Globus pallidus (tissue), 1 donor: ENCODE measurements at regions not wholly inside any gene's neighbourhood (a gene's known extent, or its start where the extent isn't known, plus 50 kb on each side); places are given as distances from the start of the nearest gene placed in this dataset.
"Not testable (repeated sequence)": the region's sequence is repeated elsewhere in the genome, so short reads cannot be mapped to it uniquely, and the experiment has no call there.

Experiments used
- DNase-seq: peaks from one replicate; pipeline ENCODE4 v3.0.0-alpha.2; 2015; ENCODE audit warnings: low spot score

DNA sequence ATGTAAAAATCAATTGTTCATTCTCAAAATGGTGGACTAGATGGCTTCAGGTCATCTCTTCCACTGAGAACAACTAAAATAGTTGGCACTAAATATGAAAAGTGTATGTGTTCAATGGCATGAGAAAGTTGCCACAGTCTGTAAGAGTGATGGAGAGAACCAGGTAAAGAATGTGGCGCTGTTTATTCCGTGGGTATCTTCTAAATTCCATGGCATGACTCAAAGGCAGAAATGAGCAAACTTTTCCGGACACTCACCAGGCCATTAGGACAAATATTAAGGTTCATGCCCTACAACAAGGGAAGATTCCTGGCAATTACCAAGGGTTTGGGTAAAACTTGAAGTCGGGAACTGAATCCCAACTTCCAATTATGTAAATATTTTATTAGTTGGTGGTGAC is 825.4 kb upstream of the CDH6 start:
- DNase-seq, result no peak

GRCh38 chr5:30365031-30365430 is 828.5 kb upstream of the CDH6 start:
- DNase-seq, result not testable (repeated sequence)

- DNase-seq, result no peak
Measured at GRCh38 chr5:30357371-30357770, 836.1 kb upstream of the CDH6 start.

- DNase-seq, result no peak
Measured at GRCh38 chr5:30355675-30356074, 837.8 kb upstream of the CDH6 start.

DNA sequence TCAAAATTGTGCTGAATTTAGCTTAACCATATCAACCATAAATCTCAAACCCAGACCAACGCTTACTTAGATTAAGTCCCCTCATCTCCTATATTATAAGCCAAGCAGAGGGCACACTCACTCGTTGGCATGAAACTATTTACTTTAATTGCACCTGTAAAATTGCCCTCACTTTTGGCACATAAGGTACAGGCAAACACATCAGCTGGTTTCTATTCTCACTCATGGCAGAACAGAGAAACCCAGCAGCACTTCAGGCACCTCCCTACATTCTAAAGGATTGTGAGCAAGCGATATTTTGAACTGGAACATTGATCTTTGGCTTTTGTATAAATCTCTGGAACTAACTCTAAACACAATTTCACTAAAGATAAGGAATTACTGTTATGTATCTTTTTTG is 845.6 kb upstream of the CDH6 start:
- DNase-seq, result no peak

DNA sequence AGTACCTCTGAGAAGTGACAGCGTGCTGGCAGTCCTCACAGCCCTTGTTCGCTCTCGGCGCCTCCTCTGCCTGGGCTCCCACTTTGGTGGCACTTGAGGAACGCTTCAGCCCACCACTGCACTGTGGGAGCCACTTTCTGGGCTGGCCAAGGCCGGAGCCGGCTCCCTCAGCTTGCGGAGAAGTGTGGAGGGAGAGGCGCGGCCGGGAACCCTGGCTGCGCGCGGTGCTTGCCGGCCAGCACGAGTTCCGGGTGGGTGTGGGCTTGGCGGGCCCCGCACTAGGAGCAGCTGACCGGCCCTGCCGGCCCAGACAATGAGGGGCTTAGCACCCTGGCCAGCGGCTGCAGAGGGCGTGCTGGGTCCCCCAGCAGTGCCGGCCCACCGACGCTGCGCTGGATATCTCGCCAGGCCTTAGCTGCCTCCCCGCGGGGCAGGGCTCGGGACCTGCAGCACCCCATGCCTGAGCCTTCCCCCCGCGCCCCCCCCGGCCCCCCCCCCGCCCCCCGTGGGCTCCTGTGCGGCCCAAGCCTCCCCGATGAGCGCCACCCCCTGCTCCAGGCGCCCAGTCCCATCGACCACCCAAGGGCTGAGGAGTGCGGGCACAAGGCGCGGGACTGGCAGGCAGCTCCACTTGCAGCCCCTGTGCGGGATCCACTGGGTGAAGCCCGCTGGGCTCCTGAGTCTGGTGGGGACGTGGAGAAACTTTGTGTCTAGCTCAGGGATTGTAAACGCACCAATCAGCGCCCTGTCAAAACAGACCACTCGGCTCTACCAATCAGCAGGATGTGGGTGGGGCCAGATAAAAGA is 847.7 kb upstream of the CDH6 start:
- not testable (repeated sequence) for DNase-seq

DNA sequence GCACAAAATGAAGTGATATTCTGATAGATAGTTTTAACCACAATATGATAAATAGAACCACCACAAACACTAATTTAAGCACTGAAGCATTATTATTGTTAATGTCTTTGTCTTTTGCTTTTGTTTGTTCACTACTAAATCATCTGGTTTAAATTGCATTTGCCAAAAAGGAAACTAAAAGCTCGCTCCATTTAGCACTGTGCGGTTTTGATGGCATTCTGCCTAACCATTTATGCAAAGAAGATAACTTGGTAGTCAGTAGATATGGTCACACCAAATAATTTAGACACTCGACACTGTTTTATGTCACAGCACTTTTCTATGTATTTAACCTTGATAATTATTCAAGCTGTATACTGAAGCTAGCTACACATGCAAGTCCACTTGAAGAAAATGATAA is 849.8 kb upstream of the CDH6 start:
- DNase-seq, result no peak

- DNase-seq, result no peak
Measured at GRCh38 chr5:30341466-30341865, 852.0 kb upstream of the CDH6 start.

DNA sequence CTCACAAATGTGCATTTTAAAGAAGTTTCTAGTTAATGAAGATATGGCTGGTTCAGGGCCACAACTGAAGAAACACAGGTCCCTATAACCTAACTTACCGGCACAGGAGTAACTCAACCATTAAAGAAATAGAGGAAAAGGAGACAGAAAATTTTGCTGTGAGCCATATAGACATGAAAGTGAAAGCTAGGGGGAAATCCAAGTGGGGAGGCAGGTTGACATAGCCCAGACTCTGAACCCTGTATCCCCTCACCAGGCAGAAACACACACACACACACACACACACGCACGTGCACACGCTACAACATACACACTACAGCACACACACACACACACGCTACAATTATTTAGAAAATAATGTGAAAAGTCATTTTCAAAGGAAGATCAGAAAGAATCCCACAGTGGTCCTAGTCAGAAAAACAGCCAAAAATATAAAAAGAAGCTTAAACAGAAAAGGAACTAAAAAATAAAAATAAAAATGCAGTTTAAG is 856.4 kb upstream of the CDH6 start:
- no peak for DNase-seq

- DNase-seq, result no peak
Measured at GRCh38 chr5:30331534-30331933, 862.0 kb upstream of the CDH6 start.

- DNase-seq, result no peak
Measured at GRCh38 chr5:30325795-30326194, 867.7 kb upstream of the CDH6 start.

GRCh38 chr5:30324083-30324482 is 869.4 kb upstream of the CDH6 start:
- DNase-seq, result no peak

DNA sequence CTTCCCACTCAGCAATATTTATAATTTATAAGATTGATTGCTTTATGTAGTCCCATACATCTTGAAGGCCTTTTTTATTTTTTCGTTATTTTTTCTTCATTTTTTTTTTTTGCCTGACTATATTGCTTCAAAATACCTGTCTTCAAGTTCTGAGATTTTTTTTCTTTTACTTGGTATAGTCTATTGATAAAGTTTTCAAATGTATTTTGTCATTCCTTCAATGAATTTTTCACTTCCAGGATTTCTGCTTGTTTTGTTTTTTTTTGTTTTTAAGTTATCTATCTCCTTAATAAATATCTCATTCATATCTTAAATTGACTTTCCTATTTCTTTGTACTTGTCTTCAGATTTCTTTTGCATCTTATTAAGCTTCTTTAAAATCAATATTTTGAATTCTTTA is 905.6 kb upstream of the CDH6 start:
- no peak for DNase-seq

GRCh38 chr5:30279237-30279636 is 914.2 kb upstream of the CDH6 start:
- DNase-seq, result no peak

GRCh38 chr5:30267026-30267425 is 926.5 kb upstream of the CDH6 start:
- no peak for DNase-seq

DNA sequence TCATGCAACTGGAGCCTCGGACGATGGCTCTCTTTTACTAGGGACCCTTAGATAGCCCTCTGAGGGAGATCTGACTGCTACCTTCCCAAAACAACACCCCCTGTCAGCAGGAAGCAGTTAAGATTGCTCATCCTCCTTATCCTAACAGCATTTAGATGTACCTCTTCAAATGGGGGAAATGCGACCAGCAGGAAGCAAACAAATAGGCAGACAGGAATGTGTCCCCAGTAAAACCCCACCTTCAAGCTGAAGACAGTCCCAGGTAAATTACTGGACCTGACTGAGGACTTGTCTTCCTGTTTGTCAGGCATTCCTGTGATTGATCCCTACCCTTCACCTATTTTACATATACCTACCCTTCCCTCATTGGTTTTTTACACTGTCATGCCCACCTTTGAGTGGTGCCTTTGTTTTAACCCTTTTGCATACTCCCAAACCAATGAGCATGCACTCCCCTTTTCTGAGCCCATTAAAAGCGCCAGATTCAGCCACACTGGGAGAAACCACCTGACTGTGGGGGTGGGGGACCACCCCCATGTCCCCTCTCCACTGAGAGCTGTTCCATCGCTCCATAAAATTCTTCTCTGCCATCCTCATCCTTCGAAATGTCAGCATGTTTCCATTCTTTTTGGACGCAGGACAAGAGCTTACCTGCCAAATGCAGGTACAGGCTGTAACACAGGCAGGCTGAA is 954.0 kb upstream of the CDH6 start:
- no peak for DNase-seq

GRCh38 chr5:30237189-30237588 is 956.3 kb upstream of the CDH6 start:
- DNase-seq, result no peak

DNA sequence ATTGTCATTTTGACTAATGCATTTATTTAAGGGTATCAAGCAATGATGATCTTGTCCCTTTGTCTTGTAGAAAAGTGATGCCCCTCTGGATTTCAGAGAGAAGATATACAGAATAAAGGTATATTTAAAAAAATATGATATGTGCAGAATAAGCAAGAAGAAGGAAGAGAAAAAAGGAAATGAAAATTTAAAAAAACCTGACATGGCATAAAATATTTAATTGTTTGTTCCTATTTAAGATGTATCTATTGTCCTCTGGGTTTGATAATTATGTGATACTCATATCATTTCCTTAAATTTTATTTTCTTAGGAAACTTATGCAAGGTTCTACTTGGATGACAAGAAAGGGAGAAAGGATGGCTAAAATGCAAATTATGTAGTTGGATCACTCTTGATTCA is 983.7 kb upstream of the CDH6 start:
- DNase-seq, result no peak

DNA sequence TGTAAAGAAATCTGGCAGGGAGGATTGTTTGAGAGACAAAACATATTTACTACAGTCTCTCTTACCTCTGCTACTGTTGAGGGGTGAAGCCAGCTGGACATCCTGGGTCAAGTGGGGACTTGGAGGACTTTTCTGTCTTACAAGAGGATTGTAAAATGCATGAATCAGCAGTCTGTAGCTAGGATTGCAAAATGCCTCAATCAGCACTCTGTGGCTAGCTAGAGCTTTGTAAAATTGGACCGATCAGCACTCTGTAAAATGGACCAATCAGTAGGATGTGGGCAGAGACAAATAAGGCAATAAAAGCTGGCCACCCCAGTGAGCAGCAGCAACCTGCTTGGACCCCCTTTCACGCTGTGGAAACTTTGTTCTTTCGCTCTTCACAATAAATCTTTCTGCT is 995.8 kb upstream of the CDH6 start:
- no peak for DNase-seq

GRCh38 chr5:30195036-30195435 is 998.5 kb upstream of the CDH6 start:
- DNase-seq, result no peak

- no peak for DNase-seq
Measured at GRCh38 chr5:30194595-30194994, 998.9 kb upstream of the CDH6 start.

- no peak for DNase-seq
Measured at GRCh38 chr5:30183795-30184194, 1009.7 kb upstream of the CDH6 start.

- DNase-seq, result no peak
Measured at GRCh38 chr5:30156156-30156555, 1037.3 kb upstream of the CDH6 start.

- DNase-seq, result no peak
Measured at GRCh38 chr5:30152431-30152830, 1041.1 kb upstream of the CDH6 start.
